Psoas muscle (tissue), 7 donors: ENCODE measurements at regions not wholly inside any gene's neighbourhood (a gene's known extent, or its start where the extent isn't known, plus 50 kb on each side); places are given as distances from the start of the nearest gene placed in this dataset.

Source experiments
- ATAC-seq, 4 donors: fragments of 200-7000 bp; cut with Tn5 transposase; one replicate each; pipeline ENCODE4 v1.9.1; 2020; ENCODE audit warnings: moderate library complexity in 3 of 4, mild to moderate bottlenecking in 2 of 4
- DNase-seq, 2 donors: peaks; one replicate each; pipeline ENCODE4 v3.0.0-alpha.2; 2020
- H3K27ac ChIP-seq: fragments of 200-600 bp; one replicate; pipeline ENCODE4 v1.8.0; 2022
- H3K27me3 ChIP-seq, 3 donors: fragments of 200-600 bp in 1 of 3; one replicate each; pipeline versions ENCODE4 v1.6.1 to v1.8.0; 2013 to 2022; ENCODE audit warnings: low read length in 2 of 3, mild to moderate bottlenecking in 2 of 3, moderate library complexity in 1 of 3; ENCODE audit not compliant: insufficient read depth in 3 of 3
- H3K36me3 ChIP-seq, 2 donors: fragments of 200-600 bp in 1 of 2; one replicate each; pipeline versions ENCODE4 v1.6.1 to v1.8.0; 2013 to 2022; ENCODE audit warnings: low read depth in 1 of 2, mild to moderate bottlenecking in 1 of 2, moderate library complexity in 1 of 2; ENCODE audit not compliant: insufficient read depth in 1 of 2
- H3K4me1 ChIP-seq: fragments of 200-600 bp; one replicate; pipeline ENCODE4 v1.8.0; 2022
- H3K4me3 ChIP-seq: fragments of 200-600 bp; one replicate; pipeline ENCODE4 v1.8.0; 2022; ENCODE audit warnings: mild to moderate bottlenecking
- H3K9me3 ChIP-seq: fragments of 200-600 bp; one replicate; pipeline ENCODE4 v1.8.0; 2022
- WGBS, 3 donors: extraction: QIAGEN DNeasy Blood & Tissue Kit; methylation state at CpG; one replicate each; pipeline versions ENCODE4 v1.1.6 to v1.1.7; 2013; 5-methylcytosine and 5-hydroxymethylcytosine counted together
- intact Hi-C, 2 donors: fragments of 100-400 bp; cut with DNase I; formaldehyde crosslinking; loops; one replicate each; pipeline versions ENCODE4 v1.11.0 to v1.14.2; 2022
- TF ChIP-seq, protein P1 (sequence below): fragments of 200-600 bp; IDR thresholded peaks from one replicate; pipeline ENCODE4 v1.8.0; 2022; ENCODE audit warnings: antibody characterized with exemption
- donor health status: healthy with polysubstance abuse.
- donor health status: DM: no; HTN: no; CAD: no; lungs with moderate emphysema.
- donor health status: Bipolar disorder and iron deficiency.
- donor health status: healthy.
- donor health status: DM: yes; HTN: yes; CAD: no.
- donor health status: DM: no; HTN: no; CAD: no.
- donor health status: DM: yes; HTN: yes; CAD: no.

DNA sequence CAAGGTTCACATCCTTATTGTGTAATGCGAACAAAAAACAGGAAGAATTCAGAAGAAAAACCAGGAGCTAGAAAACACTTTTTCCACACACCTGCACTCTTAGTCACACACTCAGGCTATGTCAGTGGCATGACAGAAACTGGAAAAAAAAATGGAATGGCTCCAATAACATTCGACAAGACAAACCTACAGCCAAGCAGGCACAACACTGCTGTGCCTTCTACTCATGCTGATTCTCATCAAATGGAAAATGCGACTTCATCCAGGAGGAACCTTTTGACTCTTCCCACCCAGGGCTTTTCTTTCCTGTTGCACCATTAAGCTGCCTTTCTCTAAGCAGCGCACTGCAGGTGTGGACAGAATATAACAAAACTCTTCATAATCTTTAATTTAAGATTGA lies 163.2 kb upstream of the BTBD3 start:
- TF ChIP-seq, protein P1, sequence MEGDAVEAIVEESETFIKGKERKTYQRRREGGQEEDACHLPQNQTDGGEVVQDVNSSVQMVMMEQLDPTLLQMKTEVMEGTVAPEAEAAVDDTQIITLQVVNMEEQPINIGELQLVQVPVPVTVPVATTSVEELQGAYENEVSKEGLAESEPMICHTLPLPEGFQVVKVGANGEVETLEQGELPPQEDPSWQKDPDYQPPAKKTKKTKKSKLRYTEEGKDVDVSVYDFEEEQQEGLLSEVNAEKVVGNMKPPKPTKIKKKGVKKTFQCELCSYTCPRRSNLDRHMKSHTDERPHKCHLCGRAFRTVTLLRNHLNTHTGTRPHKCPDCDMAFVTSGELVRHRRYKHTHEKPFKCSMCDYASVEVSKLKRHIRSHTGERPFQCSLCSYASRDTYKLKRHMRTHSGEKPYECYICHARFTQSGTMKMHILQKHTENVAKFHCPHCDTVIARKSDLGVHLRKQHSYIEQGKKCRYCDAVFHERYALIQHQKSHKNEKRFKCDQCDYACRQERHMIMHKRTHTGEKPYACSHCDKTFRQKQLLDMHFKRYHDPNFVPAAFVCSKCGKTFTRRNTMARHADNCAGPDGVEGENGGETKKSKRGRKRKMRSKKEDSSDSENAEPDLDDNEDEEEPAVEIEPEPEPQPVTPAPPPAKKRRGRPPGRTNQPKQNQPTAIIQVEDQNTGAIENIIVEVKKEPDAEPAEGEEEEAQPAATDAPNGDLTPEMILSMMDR, result no peak
- Histone ChIP-seq H3K4me1 (no peaks in the 10 kb centered on the region), H3K36me3 (no peaks in the 10 kb centered on the region), H3K27ac (no peak overlapping the region), H3K9me3 (no peaks in the 10 kb centered on the region), H3K27me3 (no peaks in the 10 kb centered on the region), H3K4me3 (no peak overlapping the region)
- 50 to 67% (median 60%) methylated on average over 4 of the region's 4 CpGs for WGBS, 3 donors
- no peak for ATAC-seq
- intact Hi-C loops, result no loop called here
- no peak for DNase-seq

DNA sequence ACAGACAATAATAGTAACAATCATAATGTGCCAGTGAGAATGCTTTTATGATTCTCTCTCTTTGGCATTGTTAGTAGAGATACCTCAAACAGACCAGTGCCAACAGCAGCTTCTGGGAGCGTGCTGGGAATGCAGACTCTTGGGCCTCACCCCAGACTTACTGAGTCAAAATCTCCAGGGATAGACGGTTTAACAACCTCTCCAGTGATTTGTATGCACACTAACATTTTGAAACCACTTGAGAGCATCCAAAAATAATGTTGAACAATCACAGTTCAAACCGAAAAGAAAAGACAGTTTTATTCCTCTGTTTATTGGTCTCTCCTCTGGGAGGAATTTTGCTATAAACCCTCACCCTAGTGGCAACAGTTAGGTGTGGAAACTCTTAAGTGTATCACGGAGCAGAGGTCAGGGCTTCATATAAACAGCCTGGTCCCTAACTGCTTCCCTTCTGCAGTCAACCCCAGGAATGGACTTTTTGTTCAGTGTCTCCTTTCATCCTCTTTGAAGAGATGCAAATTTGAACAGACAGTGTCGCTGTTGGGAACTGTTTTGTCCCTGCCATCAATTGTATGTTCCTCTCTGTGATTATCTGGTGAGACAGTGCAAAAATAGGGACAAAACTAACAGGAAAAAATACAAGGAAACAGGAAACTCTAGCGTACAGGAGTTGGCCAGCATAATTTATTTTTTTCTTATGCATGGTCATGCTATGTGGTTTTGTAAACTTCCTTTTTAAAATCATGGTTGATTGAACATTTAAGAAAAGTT lies 162.4 kb upstream of the BTBD3 start:
- ATAC-seq, result no peak
- no peak overlapping the region for H3K4me3 ChIP-seq
- no peaks in the 10 kb centered on the region for H3K9me3 ChIP-seq
- no peaks in the 10 kb centered on the region for H3K27me3 ChIP-seq
- intact Hi-C loops, result no loop called here
- TF ChIP-seq, protein P1, result no peak
- H3K36me3 ChIP-seq, result no peaks in the 10 kb centered on the region
- DNase-seq, result no peak
- WGBS, 3 donors, result 17 to 28% (median 27%) methylated on average over 6 of the region's 6 CpGs
- no peak overlapping the region for H3K27ac ChIP-seq
- H3K4me1 ChIP-seq, result no peaks in the 10 kb centered on the region

DNA sequence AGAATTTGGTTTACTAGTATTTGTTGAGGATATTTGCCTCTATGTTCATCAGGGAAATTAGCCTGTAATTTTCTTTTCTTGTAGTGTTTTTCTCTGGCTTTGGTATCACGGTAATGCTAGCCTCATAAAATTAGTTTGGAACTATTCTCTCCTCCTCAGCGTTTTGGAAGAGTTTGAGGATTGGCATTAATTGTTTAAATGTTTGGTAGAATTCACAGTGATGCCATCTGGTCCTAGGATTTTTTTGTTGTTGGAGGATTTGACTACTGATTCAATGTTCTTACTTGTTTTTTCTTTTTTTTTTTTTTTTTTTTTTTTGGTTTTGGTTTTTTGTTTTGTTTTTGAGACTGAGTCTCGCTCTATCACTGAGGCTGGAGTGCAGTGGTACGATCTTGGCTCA lies 156.2 kb upstream of the BTBD3 start:
- Histone ChIP-seq H3K9me3 (no peaks in the 10 kb centered on the region), H3K27ac (no peak overlapping the region), H3K4me3 (no peak overlapping the region), H3K36me3 (no peaks in the 10 kb centered on the region), H3K4me1 (no peaks in the 10 kb centered on the region), H3K27me3 (no peaks in the 10 kb centered on the region)
- 34 to 52% (median 42%) methylated on average over 4 of the region's 4 CpGs for WGBS, 3 donors
- ATAC-seq (no peak), DNase-seq (no peak)
- TF ChIP-seq, protein P1, result no peak
- intact Hi-C loops, result no loop called here

DNA sequence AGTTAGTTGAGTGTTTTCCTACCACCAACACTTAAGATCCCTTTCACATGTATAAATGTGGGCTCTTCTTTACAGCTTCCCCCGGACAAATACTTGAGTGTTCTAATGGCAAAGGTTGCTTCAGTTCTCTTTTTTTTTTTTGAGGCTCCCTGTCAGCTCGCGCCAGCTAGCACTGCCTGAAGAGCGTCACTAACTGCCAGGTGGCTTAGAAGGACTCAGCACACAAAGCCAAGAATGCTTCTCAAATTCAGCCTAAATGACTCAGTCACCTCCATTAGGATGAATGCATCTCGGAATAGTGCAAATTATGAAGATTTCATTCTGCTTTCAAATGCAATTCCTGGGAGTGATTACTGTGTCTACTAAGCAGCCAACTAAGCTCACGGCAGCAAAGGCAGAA lies 150.7 kb upstream of the BTBD3 start:
- no peaks in the 10 kb centered on the region for H3K27me3 ChIP-seq
- TF ChIP-seq, protein P1, result no peak
- no peak for DNase-seq
- no peaks in the 10 kb centered on the region for H3K9me3 ChIP-seq
- intact Hi-C loops, result no loop called here
- H3K27ac ChIP-seq, result no peak overlapping the region
- no peak overlapping the region for H3K4me3 ChIP-seq
- H3K4me1 ChIP-seq, result no peaks in the 10 kb centered on the region
- no peaks in the 10 kb centered on the region for H3K36me3 ChIP-seq
- ATAC-seq, result peak in 1 of 4 donors; percentile 45
- 20 to 31% (median 26%) methylated on average over 6 of the region's 6 CpGs for WGBS, 3 donors

DNA sequence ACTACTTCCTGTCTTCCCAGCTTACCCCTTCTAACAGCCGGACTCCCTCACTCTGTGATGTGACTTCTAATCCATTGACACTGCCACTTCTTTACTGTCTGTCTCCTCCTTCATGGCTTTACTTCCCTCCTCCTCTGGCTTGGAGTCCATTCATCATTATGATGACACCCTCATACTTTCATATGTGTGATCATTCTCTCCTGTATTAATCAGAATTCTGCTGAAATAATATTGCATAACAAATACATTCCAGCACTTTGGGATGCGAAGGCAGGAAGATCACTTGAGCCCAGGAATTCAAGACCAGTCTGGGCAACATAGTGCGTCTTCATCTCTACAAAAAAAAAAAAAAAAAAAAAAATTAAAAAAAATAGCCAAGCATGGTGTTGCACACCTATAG lies 147.9 kb upstream of the BTBD3 start:
- 89 to 93% (median 92%) methylated on average over 3 of the region's 3 CpGs for WGBS, 3 donors
- Histone ChIP-seq H3K27me3 (no peaks in the 10 kb centered on the region), H3K4me3 (no peak overlapping the region), H3K36me3 (no peaks in the 10 kb centered on the region), H3K9me3 (no peaks in the 10 kb centered on the region), H3K4me1 (no peaks in the 10 kb centered on the region), H3K27ac (no peak overlapping the region)
- TF ChIP-seq, protein P1, result no peak
- DNase-seq (no peak), ATAC-seq (no peak)
- intact Hi-C loops, result no loop called here
